NCI-H1105 (cell line): ENCODE measurements at regions not wholly inside any gene's neighbourhood (a gene's known extent, or its start where the extent isn't known, plus 50 kb on each side); places are given as distances from the start of the nearest gene placed in this dataset.

Experiments used
- DNase-seq: peaks from one replicate; lab custom pipeline; 2025; lab: John Stamatoyannopoulos, UW

DNA sequence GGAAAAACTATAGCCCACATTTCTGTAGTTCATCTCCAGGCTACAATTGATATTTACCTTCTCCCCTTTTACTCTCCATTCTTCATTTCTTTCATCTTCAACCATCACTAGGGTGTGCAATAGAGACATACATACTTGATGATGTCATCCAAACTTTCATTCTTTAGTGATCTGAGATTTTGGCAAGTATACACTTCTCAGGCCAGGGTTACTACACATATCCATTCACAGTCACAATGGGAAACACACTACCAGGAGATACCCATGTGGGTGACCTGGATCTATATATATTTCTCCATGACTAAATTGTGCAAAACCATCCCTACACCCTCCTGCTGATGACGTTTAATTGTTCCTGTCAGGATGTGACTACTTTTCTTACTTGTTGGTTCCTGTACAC is 769.5 kb upstream of the DPPA4 start:
- DNase-seq = no peak

DNA sequence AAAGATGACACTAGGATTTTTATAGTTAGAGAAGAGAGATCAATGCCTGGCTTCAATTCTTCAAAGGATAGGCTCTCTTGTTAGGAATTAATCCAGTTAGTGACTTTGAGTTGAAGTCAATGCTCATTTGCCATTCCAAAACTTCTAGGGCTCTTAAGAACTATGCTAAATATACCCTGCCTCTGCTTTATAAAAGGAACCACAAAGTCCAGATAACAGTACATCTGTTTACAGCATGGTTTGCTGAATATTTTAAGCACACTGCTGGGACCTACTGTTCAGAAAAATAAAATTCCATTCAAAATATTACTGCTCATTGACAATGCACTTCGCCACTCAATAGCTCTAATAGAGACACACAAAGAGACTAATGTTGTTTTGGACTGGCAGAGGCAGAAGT is 786.6 kb upstream of the DPPA4 start:
- DNase-seq = no peak

DNA sequence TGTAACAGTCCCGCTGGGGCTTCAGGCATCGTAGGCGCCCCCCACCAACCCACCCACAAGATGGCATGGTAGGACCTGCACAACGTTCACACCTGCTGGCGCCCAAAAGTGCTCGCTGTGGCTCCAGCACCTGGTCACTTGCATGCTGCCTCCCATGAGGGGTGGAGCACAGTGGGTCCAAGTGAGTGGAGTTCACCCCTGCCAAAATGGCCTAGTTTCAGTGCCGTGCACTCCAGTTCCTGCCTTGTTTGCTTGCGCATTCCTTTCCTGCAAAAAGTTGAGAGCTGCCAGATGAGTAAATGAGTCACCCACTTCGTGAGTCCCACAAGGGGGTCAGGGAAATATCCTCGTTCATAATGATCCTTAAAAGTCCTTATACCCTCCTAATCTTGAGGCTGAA is 788.7 kb upstream of the DPPA4 start:
- DNase-seq = no peak

DNA sequence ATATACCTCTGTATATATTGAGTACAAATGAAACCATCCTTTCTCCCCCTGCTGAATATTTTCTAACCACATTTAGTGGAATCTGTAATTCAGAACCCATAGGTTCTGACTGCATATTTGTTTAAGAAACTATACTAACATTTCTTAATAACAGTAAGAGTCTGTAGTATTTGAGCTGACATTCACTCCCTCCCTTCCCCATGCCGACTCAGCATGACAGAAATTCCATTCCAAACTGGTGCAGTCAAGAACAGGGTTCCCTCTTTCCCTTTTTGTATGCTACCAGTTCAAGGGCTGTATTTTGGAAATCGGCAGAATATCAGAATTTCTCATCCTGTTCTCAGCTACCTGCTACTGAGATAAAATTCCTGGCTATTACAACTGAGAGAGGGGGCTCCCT is 796.6 kb upstream of the DPPA4 start:
- DNase-seq = no peak

DNA sequence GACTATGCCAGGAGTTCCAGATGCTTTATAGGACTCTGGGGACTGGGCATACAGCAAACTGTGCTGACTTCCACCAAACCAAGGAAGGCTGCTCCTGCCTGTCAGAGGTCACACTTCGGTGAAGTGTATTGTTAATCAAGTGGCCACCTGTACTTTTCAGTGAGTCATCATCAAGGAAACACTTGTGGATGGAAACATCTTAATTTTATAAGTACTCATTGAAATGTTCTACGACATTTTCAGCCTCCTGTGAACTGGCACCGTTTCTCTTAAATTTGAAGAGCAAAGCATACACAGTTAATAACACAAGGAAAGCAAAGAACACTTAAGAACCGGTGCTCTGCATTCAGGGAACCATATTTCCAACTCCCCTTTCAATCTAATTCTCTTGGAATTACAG is 801.7 kb upstream of the DPPA4 start:
- DNase-seq = peak; percentile 6

DNA sequence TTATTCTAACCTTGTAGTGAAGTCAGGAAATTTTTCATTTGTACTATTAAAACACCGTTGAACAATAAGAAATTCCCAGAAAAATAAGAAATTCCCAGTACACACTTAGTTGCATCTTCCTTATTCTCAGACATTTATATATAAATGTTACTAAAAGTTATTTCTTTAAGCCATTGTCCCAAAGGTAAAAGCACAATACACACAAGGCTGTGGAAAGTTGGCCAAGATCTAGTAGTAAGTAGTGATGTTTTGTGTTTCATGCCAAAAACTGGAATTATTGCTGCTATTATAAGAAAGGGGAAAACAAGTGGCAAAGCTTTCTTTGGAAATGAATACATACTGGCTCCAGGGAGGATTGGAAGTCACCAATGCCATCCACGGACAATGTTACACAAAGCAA is 802.5 kb upstream of the DPPA4 start:
- DNase-seq = no peak

DNA sequence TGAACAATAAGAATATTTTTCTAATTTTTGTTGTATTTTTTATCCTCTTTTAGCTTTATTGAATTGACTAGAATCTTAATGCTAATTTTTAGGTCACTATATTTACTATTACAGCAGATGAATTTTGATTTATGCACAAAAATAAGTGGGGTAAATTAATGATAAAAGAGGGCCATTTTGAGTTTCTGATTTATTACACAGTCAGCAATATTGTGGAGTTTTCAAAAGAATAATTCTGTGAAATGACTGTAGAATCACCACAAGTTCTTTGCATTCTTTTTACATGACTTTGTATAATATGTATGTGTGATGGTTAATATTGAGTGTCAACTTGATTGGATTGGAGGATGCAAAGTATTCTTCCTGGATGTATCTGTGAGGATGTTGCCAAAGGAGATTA is 812.4 kb upstream of the DPPA4 start:
- DNase-seq = no peak

DNA sequence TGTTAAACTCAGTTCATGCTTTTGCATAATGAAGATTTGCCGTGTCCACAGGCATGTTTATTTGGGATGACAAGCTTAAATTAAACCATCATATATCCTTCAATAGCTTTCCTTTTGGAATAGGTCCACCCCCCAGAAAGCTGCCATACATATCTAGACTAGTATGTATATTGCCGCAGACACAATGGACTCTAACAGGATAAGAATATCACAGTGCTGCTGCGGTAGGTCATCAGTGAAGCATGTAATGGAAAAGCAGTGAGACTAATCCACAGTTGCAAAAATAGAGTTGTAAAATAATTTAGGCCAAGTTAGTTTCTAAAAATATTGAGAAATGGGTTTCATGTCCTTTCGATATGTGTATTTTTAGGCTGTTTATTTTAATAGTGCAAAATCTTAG is 819.9 kb upstream of the DPPA4 start:
- no peak for DNase-seq

DNA sequence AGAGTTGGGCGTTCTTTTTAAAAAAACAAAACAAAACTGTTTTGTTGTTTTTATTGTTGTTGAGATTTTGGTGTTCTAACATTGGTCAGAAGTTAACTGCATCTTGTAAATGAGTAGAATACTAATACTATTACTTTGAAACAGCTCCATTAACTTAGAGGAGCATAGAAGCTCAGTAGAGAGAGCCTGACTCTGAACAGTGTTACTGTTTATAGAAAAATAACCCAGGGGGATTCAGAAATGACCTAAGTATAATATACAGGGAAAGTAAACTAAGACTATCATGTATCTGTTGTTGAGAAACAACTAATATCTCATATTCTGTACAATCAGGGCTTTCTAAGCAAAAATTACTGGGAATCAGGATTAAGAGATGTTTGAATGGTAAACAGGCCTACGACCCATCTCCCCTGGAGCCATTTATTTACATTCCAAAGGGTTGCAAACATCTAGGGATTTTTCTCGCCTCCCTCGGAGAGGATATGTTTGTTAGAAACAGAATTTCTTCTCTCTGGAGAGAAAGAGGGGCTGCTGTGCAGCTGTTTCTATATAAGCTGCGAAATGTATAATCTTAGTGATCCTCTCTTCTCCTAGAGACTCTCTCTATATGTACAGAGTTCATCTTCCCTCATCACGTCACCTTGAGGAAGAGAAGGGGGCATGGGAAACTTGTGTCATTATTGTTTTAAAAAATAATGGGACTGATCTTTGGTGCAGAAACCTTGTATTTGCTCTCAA is 827.5 kb upstream of the DPPA4 start:
- DNase-seq = no peak

DNA sequence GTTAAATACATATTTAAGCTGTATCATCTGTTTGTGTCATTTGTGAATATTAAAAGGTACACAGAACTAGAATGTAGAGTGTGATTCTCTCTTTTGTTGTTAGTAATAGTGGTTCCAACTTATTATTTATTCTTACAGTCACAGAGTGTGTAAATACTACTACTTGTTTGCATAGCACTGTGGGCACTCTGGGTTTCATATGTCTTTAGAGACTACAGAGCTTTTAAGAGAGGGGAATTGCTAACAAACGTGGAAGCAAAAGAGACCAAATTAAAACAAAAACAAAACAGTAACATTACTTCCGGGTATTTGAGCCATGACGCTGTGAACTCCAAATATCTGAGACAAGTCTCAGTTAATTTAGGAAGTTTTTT is 828.0 kb upstream of the DPPA4 start:
- DNase-seq = no peak

DNA sequence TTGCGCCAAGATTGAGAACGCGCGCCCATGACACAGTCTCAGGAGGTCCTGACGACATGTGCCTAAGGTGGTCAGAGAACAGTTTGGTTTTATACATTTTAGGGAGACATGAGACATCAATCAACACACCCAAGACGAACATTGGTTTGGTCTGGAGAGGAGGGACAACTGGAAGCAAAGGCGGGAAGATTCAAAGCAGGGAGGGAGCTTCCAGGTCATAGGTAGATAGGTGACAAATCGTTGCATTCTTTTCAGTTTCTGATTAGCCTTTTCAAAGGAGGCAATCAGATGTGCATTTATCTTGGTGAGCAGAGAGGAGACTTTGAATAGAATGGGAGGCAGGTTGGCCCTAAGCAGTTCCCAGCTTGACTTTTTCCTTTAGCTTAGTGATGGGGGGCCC is 828.4 kb upstream of the DPPA4 start:
- no peak for DNase-seq

DNA sequence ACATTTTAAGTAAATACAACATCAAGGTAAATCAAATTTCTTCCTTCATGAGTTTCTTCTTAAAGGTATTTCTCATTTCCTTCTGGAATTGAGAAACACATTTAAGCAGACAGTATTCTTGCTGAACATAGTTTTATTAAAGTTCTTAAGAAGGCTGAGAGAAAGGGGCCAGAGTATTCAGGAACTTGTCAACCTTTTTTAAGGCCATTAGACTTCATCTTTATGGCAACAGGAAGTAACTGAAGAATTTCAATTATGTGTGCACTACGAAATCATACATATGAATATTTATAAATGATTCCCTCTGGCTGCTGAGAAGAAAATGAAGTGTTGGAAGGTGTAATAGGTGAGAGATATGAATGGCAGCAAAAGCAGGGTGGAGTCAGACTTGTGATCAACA is 829.4 kb upstream of the DPPA4 start:
- DNase-seq = no peak

DNA sequence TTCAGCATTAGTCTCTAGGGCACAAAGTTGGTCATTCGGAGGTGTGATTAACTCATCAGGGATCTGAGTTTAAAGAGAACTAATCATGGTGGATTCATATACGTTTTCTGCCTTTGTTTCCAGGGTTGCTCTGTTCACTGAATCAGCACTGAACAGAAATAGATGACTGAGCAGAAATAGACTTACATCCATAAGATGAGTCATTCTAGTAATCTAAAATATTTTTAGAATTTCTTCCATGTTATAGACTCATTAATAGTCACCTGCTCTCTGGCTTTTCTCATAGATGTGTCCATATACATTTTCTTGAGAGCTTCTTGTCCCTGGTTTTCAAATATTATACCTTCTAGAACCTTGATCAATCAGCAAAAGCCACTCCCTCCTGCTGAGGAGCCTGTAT is 837.6 kb upstream of the DPPA4 start:
- DNase-seq = no peak

DNA sequence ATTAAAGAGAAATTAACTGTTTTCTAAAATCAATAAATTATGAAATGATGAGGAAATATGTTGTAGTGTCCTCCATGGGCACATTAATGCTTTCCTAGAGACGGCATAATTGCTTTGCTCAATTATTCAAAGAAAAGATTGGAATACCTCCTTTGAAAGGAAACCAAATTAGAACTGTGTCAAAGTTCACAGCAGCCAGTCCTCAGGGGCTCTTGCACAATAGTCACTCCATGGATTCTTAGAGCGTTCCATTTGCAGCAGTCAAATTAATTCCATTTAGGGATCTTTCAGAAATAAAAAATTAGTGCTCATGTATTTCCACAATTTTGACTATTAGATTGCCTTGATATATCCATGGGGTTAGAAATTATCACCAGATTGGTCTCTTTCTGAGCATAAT is 841.6 kb upstream of the DPPA4 start:
- no peak for DNase-seq

DNA sequence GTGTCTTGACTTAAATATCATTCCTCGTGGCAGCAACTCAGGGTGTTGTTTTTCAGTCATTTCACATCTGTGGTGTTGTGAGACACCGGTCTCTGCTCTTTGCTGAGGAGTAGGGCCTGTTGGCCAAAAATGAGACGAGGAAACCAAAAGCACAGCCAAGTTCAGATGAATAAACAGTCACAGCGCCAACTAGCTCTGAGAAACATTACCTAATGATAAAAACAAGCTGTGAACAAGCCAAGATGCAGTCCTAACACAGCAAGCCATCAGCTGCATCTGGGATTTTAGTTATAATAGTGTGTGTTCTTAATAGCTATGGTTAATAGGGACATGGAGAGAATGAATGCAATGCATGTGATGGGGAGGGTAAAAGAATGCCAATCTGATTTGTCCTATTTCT is 843.4 kb upstream of the DPPA4 start:
- DNase-seq = no peak

DNA sequence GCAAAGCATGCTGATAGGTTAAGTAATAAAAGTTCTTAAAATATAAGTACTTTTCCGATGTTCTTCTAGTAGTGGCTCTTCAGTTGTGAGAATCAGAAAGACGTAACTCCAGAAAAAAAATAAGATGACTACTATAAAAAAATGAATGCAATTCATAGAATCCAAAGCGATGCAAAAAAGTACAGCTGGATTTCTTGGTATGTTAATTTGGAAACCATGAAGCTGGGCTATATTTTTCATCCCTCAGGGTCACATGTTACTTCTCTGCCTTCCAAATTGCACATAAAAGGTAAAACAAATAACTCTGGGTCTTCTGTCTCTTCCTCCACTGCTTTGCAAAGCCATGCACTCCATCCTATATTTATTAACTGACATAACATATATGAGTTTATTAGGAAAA is 843.9 kb upstream of the DPPA4 start:
- DNase-seq = no peak

DNA sequence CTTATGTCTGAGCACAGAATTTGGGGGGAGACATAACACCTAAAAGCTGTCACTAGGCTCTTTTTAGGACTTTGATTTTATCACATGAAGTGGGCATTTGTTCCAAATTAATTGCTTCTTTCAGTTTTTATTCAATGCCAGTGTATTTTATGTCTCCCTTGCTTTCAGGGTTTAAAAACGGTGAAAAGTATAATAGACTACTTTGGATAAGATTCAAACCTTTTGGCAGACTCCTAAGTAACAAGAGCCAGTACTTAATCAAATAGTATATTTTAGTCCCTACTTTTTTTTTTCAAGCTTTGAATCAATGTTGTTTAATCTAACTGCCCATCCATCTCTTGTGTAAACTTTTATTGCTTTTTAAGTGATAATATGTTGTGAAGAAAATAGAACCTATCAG is 847.2 kb upstream of the DPPA4 start:
- DNase-seq = no peak

DNA sequence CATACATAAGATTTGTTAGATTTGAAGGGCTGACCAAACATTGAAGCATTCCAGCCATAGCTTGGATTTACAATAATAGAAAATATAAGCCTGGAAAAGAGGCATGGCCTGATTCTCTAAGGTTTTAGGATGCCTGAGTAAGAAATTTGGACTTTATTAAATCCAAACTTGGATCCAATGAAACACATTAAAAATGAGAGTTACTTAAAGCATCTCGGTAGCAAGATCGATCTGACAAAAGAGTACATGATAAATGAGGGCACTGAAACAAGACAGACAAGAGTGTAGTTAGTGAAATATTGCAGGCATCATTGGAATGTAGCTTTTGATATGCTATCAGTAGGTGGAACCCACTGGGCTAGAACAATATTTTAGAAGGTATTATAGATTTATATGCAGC is 855.7 kb upstream of the DPPA4 start:
- no peak for DNase-seq

DNA sequence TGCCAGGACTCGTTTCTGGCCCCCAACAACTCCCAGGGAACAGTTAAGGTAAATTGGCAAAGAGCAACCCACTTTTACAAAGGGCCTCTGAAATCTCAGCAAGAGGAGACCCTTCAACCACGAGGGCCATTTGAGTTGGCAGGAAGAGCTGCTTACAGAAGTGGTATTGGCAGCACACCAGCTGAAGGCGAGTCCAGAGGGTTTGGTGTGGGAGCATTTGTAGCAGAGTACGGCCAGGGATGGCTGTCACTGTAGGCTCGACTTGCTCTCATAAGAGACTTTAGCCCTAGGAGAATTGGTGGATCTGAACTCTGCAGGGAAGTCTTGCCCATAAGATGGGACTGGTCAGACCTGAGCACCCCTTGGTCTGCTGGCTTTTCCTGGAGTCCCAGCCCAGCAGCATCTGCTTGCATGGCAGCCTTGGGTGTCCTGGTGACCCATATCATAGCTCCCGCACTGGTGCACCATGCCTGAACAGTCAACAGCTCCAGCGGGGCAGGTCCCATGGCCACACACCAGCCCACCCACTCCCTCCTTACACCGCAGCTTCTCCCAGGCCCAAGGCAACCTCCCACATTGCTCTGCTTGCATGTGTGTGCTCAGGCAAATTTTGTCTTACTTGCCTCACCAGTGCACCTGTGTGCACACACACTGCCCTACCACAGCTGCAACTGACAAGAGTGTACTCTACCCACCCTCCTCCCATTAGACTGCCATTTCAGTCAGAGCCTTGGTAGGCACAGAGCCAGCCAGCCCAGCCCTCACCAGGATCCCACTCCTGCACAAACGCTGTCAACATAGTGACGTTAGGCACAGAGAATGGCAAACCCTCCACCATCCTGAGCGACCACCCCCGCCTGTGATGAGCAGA is 861.6 kb upstream of the DPPA4 start:
- peak; percentile 24 for DNase-seq

DNA sequence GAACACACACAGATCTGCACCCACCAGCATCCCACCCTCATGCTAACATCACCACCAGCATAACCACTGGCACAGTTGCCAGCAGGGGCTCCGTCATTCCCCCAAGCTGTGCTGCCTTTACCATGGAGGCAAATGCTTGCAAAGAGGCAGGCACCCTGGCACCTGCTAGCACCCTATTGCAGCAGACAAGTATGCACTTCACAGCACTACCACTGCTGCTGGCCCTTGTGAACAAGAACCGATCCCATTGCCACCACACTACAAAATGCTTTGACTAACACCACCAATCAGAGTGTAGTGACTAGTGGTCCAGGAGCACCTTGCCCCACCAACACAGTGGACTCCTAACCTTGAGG is 862.2 kb upstream of the DPPA4 start:
- DNase-seq = no peak

DNA sequence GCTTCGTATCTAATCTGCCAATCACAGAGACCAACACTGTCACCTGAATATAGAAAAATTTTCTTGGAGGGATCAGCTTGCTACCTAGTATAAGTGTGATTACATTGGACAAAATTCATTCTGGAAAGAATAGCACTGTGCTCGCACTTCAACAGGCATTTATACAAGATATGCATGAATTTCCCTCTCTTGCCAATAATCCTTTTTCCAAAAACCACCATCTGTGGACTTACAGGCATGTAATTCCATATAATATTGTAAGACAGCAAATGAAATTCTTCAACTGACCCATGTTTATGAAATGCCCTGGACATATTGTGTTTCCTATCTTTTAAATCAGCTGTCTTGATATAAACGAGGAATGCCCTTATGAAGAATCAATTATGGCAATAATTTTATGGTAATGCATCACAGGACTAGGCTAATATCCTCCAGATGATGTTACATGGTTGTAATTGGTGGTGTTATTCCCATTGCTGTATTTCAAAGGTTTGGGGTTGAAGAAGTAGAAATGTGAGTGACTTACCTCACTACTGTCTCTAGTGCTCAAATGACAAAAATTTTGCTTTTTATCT is 861.4 kb upstream of the NECTIN3 start:
- no peak for DNase-seq

DNA sequence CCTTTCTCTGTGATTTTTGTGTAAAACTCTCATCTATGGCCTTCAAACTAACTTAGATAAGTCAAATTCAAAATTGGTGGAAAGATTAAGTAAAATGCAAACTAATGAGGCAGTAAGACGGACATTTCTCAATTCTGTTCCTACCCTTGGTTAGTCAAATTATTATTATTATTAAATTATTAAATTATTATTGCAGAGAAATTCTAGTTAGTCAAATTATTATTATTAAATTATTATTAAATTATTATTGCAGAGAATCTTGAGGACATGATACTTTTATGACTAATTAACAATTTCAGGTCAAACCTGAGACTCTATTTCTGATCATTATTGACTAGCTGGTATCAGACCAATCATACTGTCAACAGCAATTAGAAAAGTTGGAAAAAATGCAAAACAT is 845.0 kb upstream of the NECTIN3 start:
- no peak for DNase-seq

DNA sequence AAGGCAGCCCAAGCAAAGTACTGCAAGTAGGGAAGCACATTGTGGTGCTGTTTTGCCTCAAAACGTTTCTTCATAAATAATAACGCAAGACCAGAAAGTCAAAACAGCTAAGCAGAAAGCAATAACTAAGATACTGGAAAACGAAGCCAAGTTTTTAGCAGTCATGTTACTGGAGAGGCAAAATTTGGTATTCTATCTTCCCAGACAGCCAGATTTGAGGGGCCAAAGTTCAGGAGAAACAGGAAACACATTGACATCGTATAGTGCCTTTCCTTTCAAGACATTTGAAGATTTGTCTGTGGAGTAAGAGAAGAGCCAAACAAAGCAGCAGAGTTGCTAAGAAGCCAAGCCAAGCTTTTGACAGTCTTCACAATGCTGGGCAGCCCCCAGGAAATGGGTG is 843.6 kb upstream of the NECTIN3 start:
- DNase-seq = no peak

DNA sequence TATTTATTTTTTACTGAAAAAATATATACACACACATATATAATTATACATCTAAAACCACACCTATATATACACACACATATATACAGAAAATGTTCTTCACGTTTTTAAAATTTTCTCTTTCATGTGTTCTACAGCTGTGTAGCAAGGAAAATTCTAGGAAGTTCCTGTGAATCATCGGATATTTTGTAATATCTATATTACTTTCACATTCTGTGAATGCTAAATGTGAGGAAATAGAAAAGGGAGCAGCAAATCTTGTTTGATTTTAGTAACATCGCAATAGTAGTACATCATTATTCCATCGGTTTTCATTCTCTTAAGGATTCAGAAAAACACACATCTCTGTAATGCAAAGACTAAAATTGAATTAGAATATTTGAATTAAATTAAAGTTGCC is 836.8 kb upstream of the NECTIN3 start:
- no peak for DNase-seq
